Upper lobe of left lung (tissue), 6 donors: ENCODE measurements at regions not wholly inside any gene's neighbourhood (a gene's known extent, or its start where the extent isn't known, plus 50 kb on each side); places are given as distances from the start of the nearest gene placed in this dataset.
"Not testable (repeated sequence)": the region's sequence is repeated elsewhere in the genome, so short reads cannot be mapped to it uniquely, and the experiment has no call there.

ENCODE experiments used
- ATAC-seq, 2 donors: fragments of 200-7000 bp; cut with Tn5 transposase; one replicate each; pipeline ENCODE4 v1.9.1; 2022; ENCODE audit warnings: mild to moderate bottlenecking in 2 of 2, moderate library complexity in 2 of 2; ENCODE audit not compliant: low FRiP score in 2 of 2
- DNase-seq, 2 donors: peaks; one replicate each; pipeline ENCODE4 v3.0.0-alpha.2; 2019 to 2020
- H3K27ac ChIP-seq, 4 donors: fragments of 200-600 bp; sonication (generic); one replicate each; pipeline ENCODE4 v1.5.1; 2016 to 2019
- H3K27me3 ChIP-seq, 4 donors: fragments of 200-600 bp; sonication (generic); one replicate each; pipeline ENCODE4 v1.5.1; 2017 to 2019
- H3K36me3 ChIP-seq, 4 donors: fragments of 200-600 bp; sonication (generic); one replicate each; pipeline ENCODE4 v1.5.1; 2016 to 2019
- H3K4me1 ChIP-seq, 4 donors: fragments of 200-600 bp; sonication (generic); one replicate each; pipeline ENCODE4 v1.5.1; 2018 to 2019
- H3K4me3 ChIP-seq, 4 donors: fragments of 200-600 bp; sonication (generic); one replicate each; pipeline ENCODE4 v1.5.1; 2017 to 2019; ENCODE audit warnings: mild to moderate bottlenecking in 2 of 4, moderate library complexity in 1 of 4
- H3K9me3 ChIP-seq, 4 donors: fragments of 200-600 bp; sonication (generic); one replicate each; pipeline ENCODE4 v1.5.1; 2018 to 2019
- CTCF ChIP-seq, 6 experiments: fragments of 450-650 bp in 4 of 6; fragments of 200-600 bp in 2 of 6; sonication (generic) in 2 of 6; IDR thresholded peaks; one replicate each; pipeline ENCODE4 v1.5.1; 2016 to 2019; ENCODE audit warnings: antibody characterized with exemption in 6 of 6
- EP300 ChIP-seq, 4 donors: sonication (generic); formaldehyde crosslinking; IDR thresholded peaks; one replicate each; pipeline ENCODE4 v1.5.1; 2017; ENCODE audit warnings: antibody characterized with exemption in 4 of 4, control low read depth in 2 of 4
- POLR2A ChIP-seq, 4 donors: fragments of 450-650 bp; IDR thresholded peaks; one replicate each; pipeline ENCODE4 v1.5.1; 2016 to 2017; ENCODE audit warnings: antibody characterized with exemption in 4 of 4, mild to moderate bottlenecking in 2 of 4
- POLR2AphosphoS5 ChIP-seq, 2 donors: sonication (generic); formaldehyde crosslinking; IDR thresholded peaks; one replicate each; pipeline ENCODE4 v1.5.1; 2017; ENCODE audit warnings: antibody characterized with exemption in 2 of 2
- WGBS, 2 donors: methylation state at CpG; one replicate each; pipeline ENCODE4 v1.1.5; 2017 to 2018; 5-methylcytosine and 5-hydroxymethylcytosine counted together
- donor health status: DM: no; HTN: no; CAD: no; lungs with moderate emphysema.
- donor health status: DM: no; HTN: yes; CAD: no; lungs with severe emphysema.

GRCh38 chr6:84835340-84835739 lies 70.9 kb upstream of the TBX18 start:
- ATAC-seq (peak in 1 of 2 donors; percentile 59), DNase-seq (no peak)
- Histone ChIP-seq H3K4me1 (no peaks in the 10 kb centered on the region), H3K4me3 (no peak overlapping the region), H3K27me3 (no peaks in the 10 kb centered on the region), H3K36me3 (no peaks in the 10 kb centered on the region), H3K27ac (no peak overlapping the region), H3K9me3 (no peaks in the 10 kb centered on the region)
- WGBS, 2 donors, result 52% methylated on average over 1 of the region's 1 CpG
- TF ChIP-seq EP300 (IDR thresholded peaks at IDR 0.05), result no peak
- no peak for TF ChIP-seq CTCF (IDR thresholded peaks at IDR 0.05)
- TF ChIP-seq POLR2A (IDR thresholded peaks at IDR 0.05), result no peak
- no peak for TF ChIP-seq POLR2AphosphoS5 (IDR thresholded peaks at IDR 0.05)

- ATAC-seq, H3K27me3 ChIP-seq, H3K27ac ChIP-seq, H3K9me3 ChIP-seq, H3K4me3 ChIP-seq, DNase-seq, H3K36me3 ChIP-seq, H3K4me1 ChIP-seq: not testable (repeated sequence)
- WGBS, 2 donors, result 70 to 83% methylated on average over 2 to 6 of the region's 6 CpGs
These were observed 67.5 kb upstream of the TBX18 start for GRCh38 chr6:84831924-84832323.

GRCh38 chr6:84825461-84825860 lies 61.1 kb upstream of the TBX18 start:
- 57 to 77% methylated on average over 1 of the region's 1 CpG for WGBS, 2 donors
- DNase-seq (no peak), ATAC-seq (no peak)
- Histone ChIP-seq H3K27me3 (no peaks in the 10 kb centered on the region), H3K36me3 (no peaks in the 10 kb centered on the region), H3K4me1 (no peaks in the 10 kb centered on the region), H3K9me3 (no peaks in the 10 kb centered on the region), H3K27ac (no peak overlapping the region), H3K4me3 (no peak overlapping the region)
- TF ChIP-seq POLR2A (IDR thresholded peaks at IDR 0.05) (no peak), POLR2AphosphoS5 (IDR thresholded peaks at IDR 0.05) (no peak), EP300 (IDR thresholded peaks at IDR 0.05) (no peak), CTCF (IDR thresholded peaks at IDR 0.05) (no peak)

GRCh38 chr6:84821314-84821713 lies 56.9 kb upstream of the TBX18 start:
- not testable (repeated sequence) for H3K4me1 ChIP-seq, H3K36me3 ChIP-seq, DNase-seq, H3K9me3 ChIP-seq, H3K4me3 ChIP-seq, H3K27ac ChIP-seq, H3K27me3 ChIP-seq, ATAC-seq
- 69 to 79% methylated on average over 1 of the region's 1 CpG for WGBS, 2 donors

- no peaks in the 10 kb centered on the region for H3K9me3 ChIP-seq
- H3K4me3 ChIP-seq, result no peak overlapping the region
- no peaks in the 10 kb centered on the region for H3K27me3 ChIP-seq
- no peaks in the 10 kb centered on the region for H3K36me3 ChIP-seq
- 68 to 72% methylated on average over 3 of the region's 3 CpGs for WGBS, 2 donors
- DNase-seq (no peak), ATAC-seq (no peak)
- H3K27ac ChIP-seq, result no peak overlapping the region
- H3K4me1 ChIP-seq, result no peaks in the 10 kb centered on the region
- TF ChIP-seq CTCF (IDR thresholded peaks at IDR 0.05) (no peak), EP300 (IDR thresholded peaks at IDR 0.05) (no peak), POLR2A (IDR thresholded peaks at IDR 0.05) (no peak), POLR2AphosphoS5 (IDR thresholded peaks at IDR 0.05) (no peak)
These were observed 52.3 kb upstream of the TBX18 start for GRCh38 chr6:84816741-84817140.

GRCh38 chr6:84815896-84816735 lies 51.7 kb upstream of the TBX18 start:
- Histone ChIP-seq H3K4me3 (no peak overlapping the region), H3K27me3 (no peaks in the 10 kb centered on the region), H3K4me1 (no peaks in the 10 kb centered on the region), H3K9me3 (no peaks in the 10 kb centered on the region), H3K27ac (no peak overlapping the region), H3K36me3 (no peaks in the 10 kb centered on the region)
- no peak for ATAC-seq
- DNase-seq, result no peak
- WGBS, 2 donors, result 75 to 79% methylated on average over 3 of the region's 3 CpGs
- TF ChIP-seq EP300 (IDR thresholded peaks at IDR 0.05), result no peak
- TF ChIP-seq CTCF (IDR thresholded peaks at IDR 0.05), result no peak
- TF ChIP-seq POLR2A (IDR thresholded peaks at IDR 0.05), result no peak
- TF ChIP-seq POLR2AphosphoS5 (IDR thresholded peaks at IDR 0.05), result no peak
